ENCODE measurements at regions not wholly inside any gene's neighbourhood (a gene's known extent, or its start where the extent isn't known, plus 50 kb on each side); places are given as distances from the start of the nearest gene placed in this dataset.

GRCh38 chr6:80658926-80659325 is 552.5 kb downstream of the BCKDHB start:
- TF ChIP-seq CTCF (IDR thresholded peaks at IDR 0.05; ENCODE audit: low read length) = no peak
- no peak for TF ChIP-seq EZH2 (IDR thresholded peaks at IDR 0.05; ENCODE audit: borderline replicate concordance, low read length)

All from OCI-LY1 (cell line).